Activated naive CD8-positive, alpha-beta T cell (primary cell): ENCODE measurements at regions not wholly inside any gene's neighbourhood (a gene's known extent, or its start where the extent isn't known, plus 50 kb on each side); places are given as distances from the start of the nearest gene placed in this dataset.

Experiments
- H3K27ac Mint-ChIP-seq: one replicate; pipeline ENCODE4 v1.8.0; 2021; ENCODE audit warnings: mixed read lengths
- H3K27me3 Mint-ChIP-seq: one replicate; pipeline ENCODE4 v1.8.0; 2021; ENCODE audit warnings: mixed read lengths
- H3K36me3 Mint-ChIP-seq: one replicate; pipeline ENCODE4 v1.8.0; 2021; ENCODE audit warnings: mixed read lengths
- H3K4me1 Mint-ChIP-seq: one replicate; pipeline ENCODE4 v1.8.0; 2021; ENCODE audit warnings: low read depth, mixed read lengths
- H3K4me3 Mint-ChIP-seq: one replicate; pipeline ENCODE4 v1.8.0; 2021; ENCODE audit warnings: mild to moderate bottlenecking, mixed read lengths
- H3K9me3 Mint-ChIP-seq: one replicate; pipeline ENCODE4 v1.8.0; 2021; ENCODE audit warnings: low read depth, mixed read lengths

GRCh38 chr1:57686306-57686705 lies 262.4 kb upstream of the DAB1 start:
- no peaks in the 10 kb centered on the region for H3K36me3 Mint-ChIP-seq
- no peak overlapping the region for H3K27ac Mint-ChIP-seq
- no peaks in the 10 kb centered on the region for H3K27me3 Mint-ChIP-seq
- H3K4me1 Mint-ChIP-seq = no peaks in the 10 kb centered on the region
- H3K9me3 Mint-ChIP-seq = peaks cover 14% of the 10 kb centered on the region
- no peak overlapping the region for H3K4me3 Mint-ChIP-seq

- Mint-ChIP-seq H3K4me3 (no peak overlapping the region), H3K27ac (no peak overlapping the region), H3K27me3 (no peaks in the 10 kb centered on the region), H3K36me3 (no peaks in the 10 kb centered on the region), H3K4me1 (no peaks in the 10 kb centered on the region), H3K9me3 (peaks cover 9% of the 10 kb centered on the region)
Observed at GRCh38 chr1:57683037-57683942, 259.4 kb upstream of the DAB1 start.

- Mint-ChIP-seq H3K27me3 (peaks cover 2% of the 10 kb centered on the region), H3K4me1 (no peaks in the 10 kb centered on the region)
Observed at GRCh38 chr1:57678138-57678537, 254.3 kb upstream of the DAB1 start.

GRCh38 chr1:57675776-57676175 lies 251.9 kb upstream of the DAB1 start:
- peaks cover 4% of the 10 kb centered on the region for H3K9me3 Mint-ChIP-seq
- no peak overlapping the region for H3K27ac Mint-ChIP-seq
- peaks cover 4% of the 10 kb centered on the region for H3K27me3 Mint-ChIP-seq
- no peaks in the 10 kb centered on the region for H3K36me3 Mint-ChIP-seq
- H3K4me3 Mint-ChIP-seq = no peak overlapping the region
- no peaks in the 10 kb centered on the region for H3K4me1 Mint-ChIP-seq

More at GRCh38 chr1:57678138-57678537, 254.3 kb upstream of the DAB1 start:
- Mint-ChIP-seq H3K36me3 (no peaks in the 10 kb centered on the region), H3K27ac (no peak overlapping the region), H3K9me3 (no peaks in the 10 kb centered on the region), H3K4me3 (no peak overlapping the region)

GRCh38 chr1:57674801-57675200 lies 250.9 kb upstream of the DAB1 start:
- no peak overlapping the region for H3K27ac Mint-ChIP-seq
- H3K9me3 Mint-ChIP-seq = peaks cover 4% of the 10 kb centered on the region

GRCh38 chr1:57672346-57673140 lies 248.7 kb upstream of the DAB1 start:
- H3K4me1 Mint-ChIP-seq = no peaks in the 10 kb centered on the region
- no peaks in the 10 kb centered on the region for H3K36me3 Mint-ChIP-seq
- H3K27ac Mint-ChIP-seq = no peak overlapping the region
- H3K9me3 Mint-ChIP-seq = peaks cover 4% of the 10 kb centered on the region
- H3K27me3 Mint-ChIP-seq = peaks cover 6% of the 10 kb centered on the region
- H3K4me3 Mint-ChIP-seq = no peak overlapping the region

More at GRCh38 chr1:57674801-57675200, 250.9 kb upstream of the DAB1 start:
- peaks cover 4% of the 10 kb centered on the region for H3K27me3 Mint-ChIP-seq
- no peaks in the 10 kb centered on the region for H3K36me3 Mint-ChIP-seq
- H3K4me3 Mint-ChIP-seq = no peak overlapping the region
- no peaks in the 10 kb centered on the region for H3K4me1 Mint-ChIP-seq

- H3K4me3 Mint-ChIP-seq = no peak overlapping the region
- peaks cover 4% of the 10 kb centered on the region for H3K9me3 Mint-ChIP-seq
- H3K27me3 Mint-ChIP-seq = peaks cover 11% of the 10 kb centered on the region
- no peaks in the 10 kb centered on the region for H3K4me1 Mint-ChIP-seq
- H3K27ac Mint-ChIP-seq = no peak overlapping the region
- H3K36me3 Mint-ChIP-seq = no peaks in the 10 kb centered on the region
Observed at GRCh38 chr1:57671750-57672149, 247.9 kb upstream of the DAB1 start.

- Mint-ChIP-seq H3K27me3 (peaks cover 2% of the 10 kb centered on the region), H3K36me3 (no peaks in the 10 kb centered on the region), H3K4me1 (no peaks in the 10 kb centered on the region), H3K9me3 (no peaks in the 10 kb centered on the region), H3K4me3 (no peak overlapping the region), H3K27ac (no peak overlapping the region)
Observed at GRCh38 chr1:57659804-57660203, 235.9 kb upstream of the DAB1 start.

- H3K4me1 Mint-ChIP-seq = no peaks in the 10 kb centered on the region
- H3K27ac Mint-ChIP-seq = no peak overlapping the region
- no peak overlapping the region for H3K4me3 Mint-ChIP-seq
- no peaks in the 10 kb centered on the region for H3K9me3 Mint-ChIP-seq
- H3K36me3 Mint-ChIP-seq = no peaks in the 10 kb centered on the region
- no peaks in the 10 kb centered on the region for H3K27me3 Mint-ChIP-seq
Observed at GRCh38 chr1:57655161-57655560, 231.3 kb upstream of the DAB1 start.

- Mint-ChIP-seq H3K27me3 (peaks cover 3% of the 10 kb centered on the region), H3K36me3 (no peaks in the 10 kb centered on the region), H3K4me1 (no peaks in the 10 kb centered on the region), H3K4me3 (no peak overlapping the region), H3K9me3 (no peaks in the 10 kb centered on the region), H3K27ac (no peak overlapping the region)
Observed at GRCh38 chr1:57644667-57645066, 220.8 kb upstream of the DAB1 start.

- Mint-ChIP-seq H3K27ac (no peak overlapping the region), H3K9me3 (no peaks in the 10 kb centered on the region), H3K36me3 (no peaks in the 10 kb centered on the region), H3K4me1 (no peaks in the 10 kb centered on the region), H3K27me3 (peaks cover 3% of the 10 kb centered on the region), H3K4me3 (no peak overlapping the region)
Observed at GRCh38 chr1:57638239-57638638, 214.4 kb upstream of the DAB1 start.

- no peak overlapping the region for H3K4me3 Mint-ChIP-seq
- no peak overlapping the region for H3K27ac Mint-ChIP-seq
- H3K4me1 Mint-ChIP-seq = no peaks in the 10 kb centered on the region
- no peaks in the 10 kb centered on the region for H3K9me3 Mint-ChIP-seq
- H3K36me3 Mint-ChIP-seq = no peaks in the 10 kb centered on the region
- H3K27me3 Mint-ChIP-seq = peaks cover 5% of the 10 kb centered on the region
Observed at GRCh38 chr1:57637155-57637554, 213.3 kb upstream of the DAB1 start.

- Mint-ChIP-seq H3K36me3 (no peaks in the 10 kb centered on the region), H3K27ac (no peak overlapping the region), H3K4me1 (no peaks in the 10 kb centered on the region), H3K27me3 (peaks cover 2% of the 10 kb centered on the region), H3K9me3 (no peaks in the 10 kb centered on the region), H3K4me3 (no peak overlapping the region)
Observed at GRCh38 chr1:57633881-57634280, 210.0 kb upstream of the DAB1 start.

- Mint-ChIP-seq H3K27ac (no peak overlapping the region), H3K27me3 (peaks cover 2% of the 10 kb centered on the region), H3K4me1 (no peaks in the 10 kb centered on the region), H3K4me3 (no peak overlapping the region), H3K9me3 (no peaks in the 10 kb centered on the region), H3K36me3 (no peaks in the 10 kb centered on the region)
Observed at GRCh38 chr1:57633056-57633455, 209.2 kb upstream of the DAB1 start.

- H3K4me3 Mint-ChIP-seq = no peak overlapping the region
- H3K27ac Mint-ChIP-seq = no peak overlapping the region
- peaks cover 2% of the 10 kb centered on the region for H3K27me3 Mint-ChIP-seq
- no peaks in the 10 kb centered on the region for H3K4me1 Mint-ChIP-seq
- no peaks in the 10 kb centered on the region for H3K36me3 Mint-ChIP-seq
- no peaks in the 10 kb centered on the region for H3K9me3 Mint-ChIP-seq
Observed at GRCh38 chr1:57632401-57632800, 208.5 kb upstream of the DAB1 start.
